PC-9 (cell line): ENCODE measurements at regions not wholly inside any gene's neighbourhood (a gene's known extent, or its start where the extent isn't known, plus 50 kb on each side); places are given as distances from the start of the nearest gene placed in this dataset.

Experiments
- BruUV-seq: library from RNA; stranded (reverse); fragments of 400-500 nt; replicated peaks from 2 replicates; lab custom pipeline; 2021; lab: Mats Ljungman, UMichigan
- CTCF ChIA-PET: fragments of 300-600 bp; sonication (Branson Sonifier 250); formaldehyde crosslinking; loops from one replicate; lab custom pipeline; 2022; ENCODE audit warnings: antibody characterized with exemption; lab: Charles Lee
- POLR2A ChIA-PET: fragments of 300-600 bp; sonication (Branson Sonifier 250); formaldehyde crosslinking; loops from one replicate; lab custom pipeline; 2022; ENCODE audit warnings: antibody characterized with exemption; ENCODE audit not compliant: unreplicated experiment; lab: Charles Lee
- DNase-seq, 2 experiments: peaks; one replicate each; pipeline versions ENCODE4 v3.0.0 to v3.0.0-alpha.2; 2015 to 2022; ENCODE audit warnings: mixed read lengths in 1 of 2
- H2AFZ ChIP-seq: fragments of 200-600 bp; sonication (generic); 2 replicates; pipeline ENCODE4 v1.8.1; 2017; ENCODE audit warnings: antibody characterized with exemption
- H3F3A ChIP-seq: fragments of 200-600 bp; sonication (generic); 2 replicates; pipeline ENCODE4 v1.8.1; 2017; ENCODE audit warnings: antibody characterized with exemption, mild to moderate bottlenecking, low read depth; ENCODE audit not compliant: insufficient read depth
- H3K27ac ChIP-seq: fragments of 200-600 bp; sonication (generic); 2 replicates; pipeline ENCODE4 v1.6.1; 2016; ENCODE audit warnings: mixed run types
- H3K27me3 ChIP-seq: fragments of 200-600 bp; sonication (generic); 2 replicates; pipeline ENCODE4 v1.6.1; 2016; ENCODE audit warnings: low read depth, mixed run types; ENCODE audit not compliant: insufficient read depth
- H3K36me3 ChIP-seq: fragments of 200-600 bp; sonication (generic); 2 replicates; pipeline ENCODE4 v1.6.1; 2016; ENCODE audit warnings: low read depth, mixed run types
- H3K4me1 ChIP-seq: fragments of 200-600 bp; sonication (generic); replicated peaks from 2 replicates; pipeline ENCODE4 v1.6.1; 2016; ENCODE audit warnings: mixed run types; ENCODE audit not compliant: insufficient read depth
- H3K4me2 ChIP-seq: fragments of 200-600 bp; sonication (generic); 2 replicates; pipeline ENCODE4 v1.6.1; 2017; ENCODE audit warnings: mixed run types
- H3K4me3 ChIP-seq: fragments of 200-600 bp; sonication (generic); 2 replicates; pipeline ENCODE4 v1.6.1; 2016; ENCODE audit warnings: mixed run types
- H3K79me2 ChIP-seq: fragments of 200-600 bp; sonication (generic); 2 replicates; pipeline ENCODE4 v1.6.1; 2017; ENCODE audit warnings: low read depth, mixed run types
- H3K9me2 ChIP-seq: fragments of 200-600 bp; sonication (generic); 2 replicates; pipeline ENCODE4 v1.8.1; 2017; ENCODE audit warnings: mild to moderate bottlenecking; ENCODE audit not compliant: insufficient read depth
- H3K9me3 ChIP-seq: fragments of 200-600 bp; sonication (generic); 2 replicates; pipeline ENCODE4 v1.8.1; 2016; ENCODE audit warnings: low read depth; ENCODE audit not compliant: insufficient read depth
- H4K20me1 ChIP-seq: fragments of 200-600 bp; sonication (generic); 2 replicates; pipeline ENCODE4 v1.8.1; 2017; ENCODE audit not compliant: insufficient read depth
- EZH2 ChIP-seq: fragments of 200-600 bp; sonication (generic); IDR thresholded peaks from 2 replicates; pipeline ENCODE4 v1.8.0; 2017; ENCODE audit warnings: antibody characterized with exemption, low read depth
- intact Hi-C: fragments of 100-400 bp; cut with micrococcal nuclease; formaldehyde crosslinking; loops from one replicate; pipeline ENCODE4 v1.10.0; 2022; ENCODE audit not compliant: unreplicated experiment
- TF ChIP-seq, protein P1 (sequence below): fragments of 200-600 bp; sonication (generic); conservative IDR thresholded peaks from 2 replicates; pipeline ENCODE4 v1.6.1; 2017; ENCODE audit warnings: mixed run types, antibody characterized with exemption, mild to moderate bottlenecking, moderate library complexity

DNA sequence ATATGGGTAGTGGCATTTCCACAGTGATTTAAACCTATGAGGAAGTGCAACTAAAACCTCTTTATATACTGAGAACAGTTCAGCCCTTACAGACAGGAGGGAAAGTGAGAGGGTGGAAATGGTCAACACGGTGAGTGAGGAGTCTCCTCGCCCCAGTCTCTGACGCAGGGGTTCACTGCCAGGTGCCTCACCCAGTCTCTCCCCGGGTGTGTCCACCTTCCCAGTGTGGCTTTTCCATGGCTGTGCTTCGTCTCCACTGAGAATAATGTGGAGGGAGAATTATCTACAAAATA lies 116.6 kb upstream of the TOP3B start:
- H4K20me1 ChIP-seq, result no peaks in the 10 kb centered on the region
- no peak overlapping the region for H3K4me2 ChIP-seq
- DNase-seq, result no peak
- CTCF ChIA-PET, result no interaction called here
- TF ChIP-seq, protein P1, sequence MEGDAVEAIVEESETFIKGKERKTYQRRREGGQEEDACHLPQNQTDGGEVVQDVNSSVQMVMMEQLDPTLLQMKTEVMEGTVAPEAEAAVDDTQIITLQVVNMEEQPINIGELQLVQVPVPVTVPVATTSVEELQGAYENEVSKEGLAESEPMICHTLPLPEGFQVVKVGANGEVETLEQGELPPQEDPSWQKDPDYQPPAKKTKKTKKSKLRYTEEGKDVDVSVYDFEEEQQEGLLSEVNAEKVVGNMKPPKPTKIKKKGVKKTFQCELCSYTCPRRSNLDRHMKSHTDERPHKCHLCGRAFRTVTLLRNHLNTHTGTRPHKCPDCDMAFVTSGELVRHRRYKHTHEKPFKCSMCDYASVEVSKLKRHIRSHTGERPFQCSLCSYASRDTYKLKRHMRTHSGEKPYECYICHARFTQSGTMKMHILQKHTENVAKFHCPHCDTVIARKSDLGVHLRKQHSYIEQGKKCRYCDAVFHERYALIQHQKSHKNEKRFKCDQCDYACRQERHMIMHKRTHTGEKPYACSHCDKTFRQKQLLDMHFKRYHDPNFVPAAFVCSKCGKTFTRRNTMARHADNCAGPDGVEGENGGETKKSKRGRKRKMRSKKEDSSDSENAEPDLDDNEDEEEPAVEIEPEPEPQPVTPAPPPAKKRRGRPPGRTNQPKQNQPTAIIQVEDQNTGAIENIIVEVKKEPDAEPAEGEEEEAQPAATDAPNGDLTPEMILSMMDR, result no peak
- TF ChIP-seq EZH2, result no peak
- no peaks in the 10 kb centered on the region for H3K4me1 ChIP-seq
- no peaks in the 10 kb centered on the region for H3K79me2 ChIP-seq
- peaks cover 50% of the 10 kb centered on the region for H3K27me3 ChIP-seq
- H2AFZ ChIP-seq, result no peak overlapping the region
- no peaks in the 10 kb centered on the region for H3K9me3 ChIP-seq
- H3K4me3 ChIP-seq, result no peak overlapping the region
- BruUV-seq, result no TSS peak
- POLR2A ChIA-PET, result no interaction called here
- H3K36me3 ChIP-seq, result no peaks in the 10 kb centered on the region
- intact Hi-C loops, result no loop called here
- no peak overlapping the region for H3K27ac ChIP-seq
- no peaks in the 10 kb centered on the region for H3K9me2 ChIP-seq
- H3F3A ChIP-seq, result no peaks in the 10 kb centered on the region

GRCh38 chr22:22098457-22099193 lies 116.0 kb upstream of the TOP3B start:
- H3K9me3 ChIP-seq, result no peaks in the 10 kb centered on the region
- DNase-seq, result no peak
- H3K79me2 ChIP-seq, result no peaks in the 10 kb centered on the region
- no peaks in the 10 kb centered on the region for H3K9me2 ChIP-seq
- no peak overlapping the region for H3K27ac ChIP-seq
- H3K36me3 ChIP-seq, result no peaks in the 10 kb centered on the region
- no peak overlapping the region for H2AFZ ChIP-seq
- H3K4me2 ChIP-seq, result no peak overlapping the region
- no peaks in the 10 kb centered on the region for H4K20me1 ChIP-seq
- intact Hi-C loops, result no loop called here
- BruUV-seq, result no TSS peak
- POLR2A ChIA-PET, result no interaction called here
- H3K4me3 ChIP-seq, result no peak overlapping the region
- CTCF ChIA-PET, result no interaction called here
- H3F3A ChIP-seq, result no peaks in the 10 kb centered on the region
- H3K4me1 ChIP-seq, result no peaks in the 10 kb centered on the region
- H3K27me3 ChIP-seq, result peaks cover 50% of the 10 kb centered on the region
- TF ChIP-seq, protein P1, result no peak
- TF ChIP-seq EZH2, result no peak

GRCh38 chr22:22097727-22098228 lies 115.2 kb upstream of the TOP3B start:
- no peak overlapping the region for H3K27ac ChIP-seq
- no peaks in the 10 kb centered on the region for H3F3A ChIP-seq
- H3K9me3 ChIP-seq, result no peaks in the 10 kb centered on the region
- ChIA-PET CTCF (no interaction called here), POLR2A (no interaction called here)
- peaks cover 41% of the 10 kb centered on the region for H3K27me3 ChIP-seq
- no peak overlapping the region for H2AFZ ChIP-seq
- TF ChIP-seq, protein P1, result no peak
- TF ChIP-seq EZH2, result no peak
- H3K4me2 ChIP-seq, result no peak overlapping the region
- H3K4me3 ChIP-seq, result no peak overlapping the region
- BruUV-seq, result no TSS peak
- H3K9me2 ChIP-seq, result no peaks in the 10 kb centered on the region
- no peaks in the 10 kb centered on the region for H3K79me2 ChIP-seq
- no peaks in the 10 kb centered on the region for H4K20me1 ChIP-seq
- no peaks in the 10 kb centered on the region for H3K36me3 ChIP-seq
- intact Hi-C loops, result no loop called here
- H3K4me1 ChIP-seq, result no peaks in the 10 kb centered on the region
- DNase-seq, result no peak
